GM19240 (cell line): ENCODE measurements at regions not wholly inside any gene's neighbourhood (a gene's known extent, or its start where the extent isn't known, plus 50 kb on each side); places are given as distances from the start of the nearest gene placed in this dataset.

Source experiments
- DNase-seq: peaks from one replicate; pipeline ENCODE4 v3.0.0; 2011; ENCODE audit warnings: low spot score; ENCODE audit not compliant: insufficient read length

DNA sequence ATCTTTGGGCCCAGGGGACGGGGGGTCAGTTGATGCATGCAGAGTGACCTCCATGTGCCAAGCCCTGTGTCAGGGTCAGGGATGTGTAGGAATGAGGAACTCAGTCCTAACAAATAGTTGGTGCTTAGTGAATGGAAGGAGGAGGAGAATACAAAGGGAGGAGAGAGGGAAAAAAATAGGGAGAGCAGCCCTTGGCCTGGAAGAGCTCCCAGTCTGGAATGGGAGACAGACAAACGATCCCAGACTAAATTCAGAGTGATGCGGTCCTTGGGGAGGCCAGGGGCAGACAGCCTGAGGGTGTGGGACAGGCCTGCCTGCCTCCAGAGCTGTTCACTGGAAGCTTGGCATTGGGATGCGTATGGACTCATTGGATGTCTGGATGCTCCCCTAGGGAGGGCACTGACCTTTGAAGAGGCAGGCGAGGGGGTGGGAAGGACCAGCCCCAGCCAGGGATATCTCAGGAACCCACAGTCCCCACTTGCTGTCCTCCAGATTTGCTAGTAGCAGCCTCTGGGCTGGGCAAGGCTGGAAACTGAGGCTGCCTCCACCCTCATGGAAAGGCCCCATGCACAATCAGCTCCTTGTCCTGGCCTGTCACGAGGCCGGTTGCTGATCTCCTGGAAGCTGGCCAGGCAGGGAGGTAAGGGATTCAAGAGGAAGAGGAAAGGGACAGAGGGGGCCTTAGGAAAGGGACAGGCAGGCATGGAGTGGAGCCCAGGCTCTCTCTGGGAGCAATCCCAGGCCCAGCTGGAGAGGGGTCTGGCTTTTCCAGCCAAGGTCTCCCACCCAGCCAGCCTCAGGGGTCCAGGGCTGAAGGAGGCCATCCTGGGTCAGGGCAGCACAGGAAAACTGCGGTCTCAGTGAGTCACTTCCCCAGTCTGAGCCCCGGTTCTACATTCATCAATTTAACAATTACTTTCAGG is 69.0 kb upstream of the GGTA1 start:
- DNase-seq = no peak

DNA sequence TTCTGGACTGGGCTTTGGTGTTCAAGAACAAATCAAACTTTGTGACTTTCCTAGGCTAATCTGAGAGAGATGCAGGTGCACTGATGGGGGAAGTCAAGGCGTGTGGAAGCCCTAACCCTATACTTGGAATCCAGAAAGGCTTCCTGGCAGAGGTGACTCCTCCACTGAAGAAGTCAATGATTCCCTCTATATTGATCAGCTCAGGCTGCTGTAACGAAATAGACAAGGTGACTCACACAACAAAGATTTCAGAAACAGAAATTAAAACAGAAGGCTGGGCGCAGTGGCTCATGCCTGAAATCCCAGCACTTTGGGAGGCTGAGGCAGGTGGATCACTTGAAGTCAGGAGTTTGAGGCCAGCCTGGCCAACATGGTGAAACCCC is 69.6 kb upstream of the GGTA1 start:
- no peak for DNase-seq

DNA sequence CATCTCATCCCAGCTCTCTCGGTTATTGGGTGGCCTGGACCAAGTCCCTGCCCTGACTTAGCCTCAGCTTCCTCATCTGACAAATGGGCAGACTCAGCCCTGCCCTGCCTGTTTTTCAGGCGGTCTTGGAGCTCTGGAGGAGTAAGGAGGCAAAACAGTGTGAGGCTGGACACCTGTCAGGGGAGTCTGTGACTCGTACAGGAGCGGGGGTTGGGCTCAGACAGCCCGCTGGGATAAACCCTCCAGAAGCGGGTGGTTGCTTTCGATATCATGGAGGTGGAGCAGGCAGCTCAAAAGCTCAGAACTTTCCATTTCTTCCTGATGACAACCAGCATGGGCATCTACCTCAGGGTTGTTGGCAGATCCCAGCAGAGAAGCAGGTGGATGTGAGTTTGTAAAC is 72.9 kb upstream of the GGTA1 start:
- no peak for DNase-seq

DNA sequence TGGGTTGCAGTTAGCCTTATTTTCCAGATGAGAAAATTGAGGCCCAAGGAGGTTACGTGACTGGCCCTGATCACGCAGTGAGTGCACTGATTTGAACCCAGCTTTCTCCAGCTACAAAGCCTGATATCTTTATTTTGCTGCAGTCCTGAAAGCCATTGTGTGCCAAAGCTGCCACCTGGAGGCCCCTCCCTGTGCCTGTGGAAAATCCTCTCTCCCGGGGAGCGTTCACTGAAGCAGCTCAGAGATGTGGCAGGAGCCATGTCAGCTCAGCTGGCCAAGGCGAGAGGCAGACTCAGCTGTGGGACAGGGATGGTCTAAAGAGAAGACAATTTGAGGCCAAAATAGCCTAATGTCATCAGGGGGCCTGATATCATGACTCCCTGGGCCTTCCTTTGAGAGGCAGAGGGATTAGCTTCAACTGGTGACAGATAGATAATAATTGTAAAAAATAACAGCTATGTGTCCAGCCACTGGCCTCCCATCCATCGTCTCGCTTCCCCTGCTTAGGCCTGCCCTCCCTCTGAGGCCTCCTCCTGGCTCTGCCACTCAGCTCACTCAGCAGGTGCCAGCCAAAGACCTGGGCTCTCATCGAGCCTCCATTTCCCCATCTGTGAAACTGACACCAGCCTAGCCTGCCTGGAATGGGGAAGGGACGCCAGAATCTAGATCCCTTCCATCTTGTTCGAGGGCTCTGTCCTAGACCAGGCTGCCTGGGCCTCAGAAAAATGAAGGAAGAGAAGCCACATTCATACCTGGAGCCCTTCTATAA is 74.3 kb upstream of the GGTA1 start:
- no peak for DNase-seq

DNA sequence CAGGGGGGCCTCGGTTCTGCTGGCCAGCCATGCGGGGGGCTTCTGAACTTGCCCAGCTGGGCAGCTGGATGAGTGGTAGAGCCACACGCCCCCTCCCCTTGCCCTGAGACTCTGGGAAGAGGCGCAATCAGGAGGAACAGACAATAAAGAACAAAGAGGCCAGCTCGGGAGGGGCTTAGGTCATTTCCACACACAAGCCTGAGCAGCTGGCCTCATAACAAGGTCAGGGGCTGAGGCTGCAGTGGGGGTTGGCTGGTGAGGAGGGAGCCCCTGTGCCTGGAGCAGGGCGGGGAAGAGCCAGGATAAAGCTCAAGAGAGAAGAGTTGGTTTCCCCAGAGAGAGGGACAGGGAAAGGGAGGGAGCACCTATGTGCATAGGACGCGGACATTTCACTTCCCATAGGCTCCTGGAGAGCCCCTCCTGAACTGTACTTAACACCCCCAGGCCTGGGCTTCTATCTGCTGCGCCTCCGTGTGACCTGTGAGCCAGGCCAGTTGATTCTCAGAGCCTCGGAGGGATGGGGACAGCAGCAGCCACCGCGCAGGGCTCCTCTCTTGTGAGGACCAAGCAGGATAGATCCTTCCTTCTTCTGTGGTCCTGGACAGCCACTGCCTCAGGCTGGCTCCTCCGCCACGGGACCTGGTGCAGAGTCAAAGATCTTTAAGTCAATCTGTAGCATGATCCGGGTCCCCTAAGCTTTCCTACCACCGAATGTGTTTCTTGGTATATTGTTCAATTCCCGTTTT is 75.3 kb upstream of the GGTA1 start:
- DNase-seq = no peak

DNA sequence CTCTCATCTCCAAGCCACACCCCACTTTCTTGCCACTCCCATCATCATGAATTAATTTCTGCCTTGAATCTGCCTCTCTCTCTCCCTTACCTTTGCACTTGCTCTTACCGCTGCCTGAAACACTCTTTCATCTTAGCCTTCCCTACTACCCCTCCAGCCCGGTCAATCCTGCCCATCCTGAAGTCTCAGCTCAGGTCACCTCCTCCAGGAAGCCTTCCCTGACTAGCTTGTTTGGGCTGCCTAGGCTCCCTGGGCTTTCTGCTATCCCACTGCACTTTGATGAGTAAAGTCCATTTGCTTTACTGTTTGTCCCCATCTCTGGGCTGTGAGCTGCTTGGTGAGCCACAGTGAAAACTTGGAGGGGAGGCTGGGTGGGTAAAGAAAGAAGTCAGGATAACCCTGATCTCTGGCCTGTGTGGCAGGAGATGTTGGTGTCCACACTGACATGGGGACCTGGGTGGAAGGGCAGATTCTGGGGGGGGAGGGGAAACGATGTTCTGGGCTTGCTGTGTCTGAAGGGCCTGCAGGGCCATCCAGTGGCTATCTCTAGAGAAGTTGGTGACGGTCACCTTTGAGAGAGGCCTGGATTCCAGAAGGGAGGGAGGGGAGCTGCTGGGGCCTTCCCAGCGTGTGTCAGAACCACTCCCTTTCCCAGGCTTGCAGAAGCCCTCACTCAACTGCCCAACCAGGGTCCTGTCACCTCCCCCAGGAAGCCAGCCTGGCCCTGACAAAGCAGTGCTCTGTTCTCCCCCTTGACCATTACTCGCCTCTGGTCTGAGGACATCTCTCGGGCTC is 75.0 kb upstream of the DAB2IP start:
- DNase-seq = no peak

DNA sequence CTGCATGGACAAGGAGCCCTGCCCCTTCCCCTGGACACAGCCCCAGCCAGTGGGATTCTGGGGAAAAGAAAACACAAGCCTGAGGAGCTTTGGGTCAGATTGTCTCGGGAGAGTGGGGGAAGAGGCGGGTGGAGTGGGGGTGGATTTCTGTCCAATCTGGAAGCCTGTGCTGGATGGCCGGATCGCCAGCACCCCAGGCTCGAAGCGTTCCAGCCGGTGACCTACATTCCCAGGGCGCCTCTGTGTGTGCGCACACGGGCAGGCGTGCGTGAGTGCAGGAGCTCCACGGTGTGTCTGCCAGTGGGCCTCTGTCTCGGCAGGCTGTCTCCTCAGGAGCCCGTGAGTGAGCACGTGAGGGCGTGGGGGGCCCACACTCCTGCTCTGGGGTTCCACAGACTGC is 74.3 kb upstream of the DAB2IP start:
- DNase-seq = no peak

DNA sequence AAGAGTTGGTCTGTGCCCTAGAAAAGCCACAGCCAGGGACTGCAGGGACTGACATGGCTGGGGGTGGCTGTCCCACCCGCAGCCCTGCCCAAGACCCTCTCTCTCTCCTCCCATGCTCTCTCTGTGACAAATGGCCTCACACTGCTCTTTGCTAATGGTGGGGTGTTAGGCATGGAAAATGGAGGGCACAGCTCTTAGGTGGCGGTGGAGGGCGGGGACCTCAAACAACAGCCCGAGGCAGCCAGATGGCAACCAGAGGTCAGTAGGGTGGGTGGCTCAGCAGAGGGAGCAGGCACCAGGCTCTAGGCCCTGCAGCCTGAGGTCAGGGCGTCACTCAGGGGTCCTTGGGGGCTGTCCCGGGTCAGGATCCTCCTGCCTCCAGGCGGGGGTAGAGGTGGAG is 73.9 kb upstream of the DAB2IP start:
- no peak for DNase-seq

DNA sequence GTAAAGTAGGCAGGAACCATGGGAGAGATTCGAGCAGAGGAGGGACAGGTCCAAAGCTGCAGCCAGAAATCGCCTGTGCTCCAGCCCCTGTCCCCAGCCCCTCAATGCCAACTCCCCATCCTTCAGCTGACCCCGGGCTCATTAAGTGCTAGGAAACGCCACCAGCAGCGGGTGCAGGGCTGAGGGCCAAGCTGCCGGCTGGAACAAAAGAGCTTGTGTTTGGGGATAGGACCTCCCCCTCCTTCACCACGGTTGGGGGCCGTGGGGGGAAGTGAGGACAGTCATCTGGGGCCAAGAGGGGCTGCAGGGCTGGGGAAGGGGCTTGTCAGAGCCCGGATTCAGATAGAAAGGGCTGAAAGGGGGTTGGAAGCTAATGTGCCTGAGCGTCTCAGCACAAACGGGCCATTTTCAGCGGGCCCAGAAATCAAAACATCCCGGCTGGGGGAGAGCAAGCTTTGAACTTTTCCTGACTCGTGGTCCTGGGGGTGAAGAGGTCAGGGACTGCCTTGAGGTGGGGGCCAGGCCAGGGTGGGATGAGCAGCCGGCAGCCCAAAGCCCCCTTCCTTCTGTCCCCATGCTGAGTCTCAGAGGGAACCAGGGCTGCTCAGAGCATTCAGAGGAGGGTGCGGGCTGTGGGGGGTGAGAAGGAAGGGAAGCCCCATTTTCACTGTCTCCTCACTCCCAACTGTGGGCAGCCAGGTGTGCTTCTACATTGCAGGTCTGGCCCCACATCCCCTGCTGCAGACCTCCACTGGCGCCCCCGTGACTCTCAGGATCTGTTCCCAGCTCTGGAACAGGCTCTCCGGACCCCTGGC is 69.4 kb upstream of the DAB2IP start:
- no peak for DNase-seq

DNA sequence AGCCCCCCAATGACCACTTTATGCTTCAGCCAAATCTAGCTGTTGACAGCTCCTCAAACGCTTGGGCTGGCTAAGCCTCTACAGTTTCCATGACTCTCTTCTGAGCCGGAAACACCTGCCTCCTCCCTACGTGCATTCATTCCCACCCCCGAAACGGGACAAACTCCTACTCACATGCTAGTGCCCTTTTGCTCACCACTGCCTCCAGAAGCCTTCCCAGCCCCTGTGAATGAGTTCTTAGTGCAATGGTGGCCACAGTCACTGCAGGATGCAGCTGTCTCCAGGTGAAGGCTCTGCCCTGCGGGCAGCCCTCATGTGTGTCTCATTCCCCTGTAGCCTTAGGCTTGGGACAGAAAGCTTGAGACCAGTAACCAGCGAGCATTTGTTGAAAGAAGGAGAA is 68.8 kb upstream of the DAB2IP start:
- no peak for DNase-seq

DNA sequence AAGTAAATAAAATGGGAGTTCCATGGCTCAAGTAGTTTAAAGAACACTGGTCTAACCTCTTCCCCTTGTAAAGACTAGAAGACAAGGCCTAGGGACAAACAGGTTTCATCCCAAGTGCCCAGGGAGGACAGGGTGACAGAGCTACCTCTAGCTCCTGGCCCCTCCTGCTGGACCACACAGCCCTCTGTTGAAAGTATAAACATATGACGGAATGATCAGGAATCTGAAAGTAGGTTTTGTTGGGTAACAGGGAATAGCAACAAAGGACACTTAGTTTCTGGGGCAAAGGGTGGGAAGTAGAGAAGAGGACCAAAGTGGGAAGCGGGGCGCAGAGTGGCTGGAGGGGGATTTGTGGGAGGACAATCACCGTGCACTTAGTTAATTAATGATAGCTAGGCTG is 67.0 kb upstream of the DAB2IP start:
- no peak for DNase-seq

DNA sequence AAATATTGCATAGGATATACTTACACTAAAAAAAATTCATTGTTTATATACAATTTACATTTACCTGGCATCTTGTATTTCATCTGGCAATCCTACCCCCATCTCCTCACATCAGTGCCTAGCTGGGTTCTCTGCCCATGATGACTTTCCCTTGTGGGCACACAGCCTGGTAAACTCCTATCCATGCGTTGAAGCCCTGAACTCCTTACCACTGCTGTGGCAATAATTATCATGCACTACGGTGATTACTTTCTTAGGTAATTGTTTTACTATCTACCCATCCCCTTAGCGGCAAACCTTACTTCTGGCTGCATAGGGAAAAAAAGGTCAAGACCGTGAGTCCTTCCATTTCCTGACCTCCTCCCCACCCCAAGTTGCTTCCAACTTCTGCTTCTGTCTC is 63.6 kb upstream of the DAB2IP start:
- DNase-seq = no peak

DNA sequence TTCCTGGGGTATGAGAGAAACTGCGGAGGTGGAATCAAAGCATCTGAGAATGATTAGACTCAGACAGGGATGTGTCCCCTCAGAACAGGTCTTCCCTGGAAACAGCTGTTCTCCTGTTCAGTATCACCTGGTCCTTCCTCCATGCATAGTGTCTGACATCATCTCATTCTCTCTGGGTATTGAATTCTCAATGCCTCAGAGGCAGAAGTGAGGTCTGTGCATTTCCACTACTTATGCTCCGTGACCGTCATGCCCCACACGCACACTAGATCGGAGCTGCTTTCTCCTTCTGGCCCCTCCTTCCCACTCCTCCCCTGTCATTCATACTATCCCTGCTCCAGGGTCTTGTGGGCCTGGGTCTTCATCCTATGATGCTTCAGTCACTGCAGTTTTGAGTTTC is 61.4 kb upstream of the DAB2IP start:
- DNase-seq = no peak

DNA sequence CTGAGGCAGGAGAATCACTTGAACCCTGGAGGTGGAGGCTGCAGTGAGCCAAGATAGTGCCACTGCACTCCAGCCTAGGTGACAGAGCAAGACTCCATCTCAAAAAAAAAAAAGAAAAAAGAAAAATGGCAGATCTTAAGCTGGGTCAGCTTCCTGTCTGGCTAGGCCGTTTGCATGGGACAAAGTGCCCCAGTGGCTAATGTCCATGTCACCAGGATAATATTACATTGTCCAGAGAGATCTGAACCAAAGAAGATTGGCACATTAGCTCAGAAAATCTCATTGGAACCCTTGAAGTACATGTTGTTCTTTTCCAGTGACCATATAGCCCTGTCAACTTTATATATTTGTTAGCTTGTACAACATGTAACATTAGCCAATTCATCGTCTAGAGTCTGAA is 59.2 kb upstream of the DAB2IP start:
- DNase-seq = no peak

DNA sequence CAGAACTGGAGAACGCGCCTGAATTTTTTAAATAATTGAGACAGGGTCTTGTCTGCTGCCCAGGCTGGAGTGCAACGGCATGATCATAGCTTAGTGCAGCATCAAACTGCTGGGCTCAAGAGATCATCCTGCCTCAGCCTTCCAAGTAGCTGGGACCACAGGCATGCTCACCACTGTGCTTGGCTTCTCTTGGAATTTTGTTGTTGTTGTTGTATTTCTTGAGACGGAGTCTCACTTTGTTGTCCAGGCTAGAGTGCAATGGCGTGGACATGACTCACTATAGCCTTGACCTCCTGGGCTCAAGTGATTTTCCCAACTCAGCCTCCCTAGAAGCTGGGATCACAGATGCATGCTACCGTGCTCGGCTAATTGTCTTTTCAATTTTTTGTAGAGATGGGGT is 58.4 kb upstream of the DAB2IP start:
- DNase-seq = no peak

DNA sequence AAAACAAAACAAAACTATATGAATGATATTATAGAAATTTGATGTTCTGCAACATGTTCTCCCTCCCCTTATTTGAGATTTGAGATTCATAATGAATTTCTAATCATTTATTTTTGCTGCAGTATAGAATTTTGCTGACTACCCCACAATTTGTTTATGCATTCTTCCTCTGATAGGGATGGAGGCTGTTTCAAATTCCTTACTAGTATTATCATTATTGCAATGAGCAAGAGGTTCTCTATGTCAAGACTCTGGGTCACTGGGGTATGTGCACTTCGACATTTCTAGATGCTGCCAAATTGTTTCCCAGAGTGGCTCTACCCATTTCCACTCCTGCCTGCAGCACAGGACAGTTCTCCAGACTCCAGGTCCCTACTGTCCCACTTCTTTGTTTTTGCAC is 54.9 kb upstream of the DAB2IP start:
- no peak for DNase-seq

DNA sequence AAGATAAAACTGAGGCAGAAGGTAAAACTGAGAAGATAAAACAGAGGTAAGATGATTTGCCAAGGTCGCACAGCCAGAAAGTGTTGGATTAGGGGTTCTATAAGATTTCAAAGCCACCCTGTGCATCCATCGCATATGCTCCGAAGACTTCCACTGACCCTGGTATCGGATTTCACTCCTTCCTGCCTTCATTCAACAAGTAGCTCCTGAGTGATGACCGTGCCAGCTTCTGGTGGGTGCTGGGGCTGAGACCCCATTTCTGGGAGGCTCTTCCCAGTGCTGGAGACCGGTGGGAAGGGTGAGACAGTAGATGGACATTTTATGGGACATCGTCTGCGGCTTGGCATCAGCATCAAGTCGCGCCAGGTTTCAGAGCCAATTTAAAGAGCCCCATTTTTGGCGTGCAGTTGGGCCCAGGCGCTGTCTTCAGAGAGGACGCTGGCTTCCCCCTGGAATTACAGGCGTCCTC is 53.7 kb upstream of the DAB2IP start:
- no peak for DNase-seq

DNA sequence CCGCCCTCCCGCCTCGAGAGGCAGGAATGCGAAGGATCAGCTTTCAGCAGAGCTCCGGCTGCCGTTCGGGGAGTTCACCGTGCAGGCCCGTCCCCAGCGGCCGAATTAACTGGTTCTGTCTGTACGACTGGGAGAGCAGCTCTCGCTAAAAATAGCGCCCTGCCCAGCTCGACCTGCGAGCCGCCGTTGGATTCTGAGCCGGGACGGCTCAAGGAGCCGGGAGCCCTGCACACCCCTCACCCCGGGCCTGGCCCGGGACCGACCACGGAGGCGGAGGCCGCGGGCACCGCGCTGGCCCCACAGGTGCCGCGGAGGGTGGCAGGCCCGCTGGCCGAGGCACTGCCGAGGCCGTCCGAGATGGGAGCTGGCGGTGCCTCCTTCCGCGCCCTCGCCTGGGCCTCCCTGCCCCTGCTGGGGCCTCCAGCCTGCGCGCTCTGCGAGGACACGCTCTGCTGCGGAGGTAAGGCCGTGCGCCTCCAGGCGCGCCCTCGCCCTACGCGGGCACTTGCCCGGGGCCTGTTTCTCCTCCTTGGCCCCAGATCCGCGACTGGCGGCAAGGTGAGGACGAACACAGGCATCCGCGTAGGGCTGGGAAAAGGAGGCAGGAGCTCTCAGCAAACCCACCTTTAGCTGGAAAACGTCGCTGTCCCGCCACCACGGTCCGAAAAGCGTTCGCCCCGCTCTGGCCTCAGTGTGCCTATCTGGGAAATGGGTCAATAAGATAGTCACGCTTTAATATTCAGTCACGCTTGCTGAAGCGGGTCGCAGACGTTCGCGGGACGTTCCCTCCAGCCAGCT is 53.1 kb upstream of the DAB2IP start:
- DNase-seq = no peak
